Ammon's horn (tissue), 1 donor: ENCODE measurements at regions not wholly inside any gene's neighbourhood (a gene's known extent, or its start where the extent isn't known, plus 50 kb on each side); places are given as distances from the start of the nearest gene placed in this dataset.

ENCODE experiments used
- DNase-seq: peaks from one replicate; pipeline ENCODE4 v3.0.0-alpha.2; 2016; ENCODE audit warnings: low spot score

GRCh38 chr5:96283589-96283988, 149.5 kb downstream of the PCSK1 start:
- no peak for DNase-seq

GRCh38 chr5:96282020-96282419, 151.0 kb downstream of the PCSK1 start:
- DNase-seq: no peak

GRCh38 chr5:96280946-96281393, 152.1 kb downstream of the PCSK1 start:
- no peak for DNase-seq

- no peak for DNase-seq
Observed at GRCh38 chr5:96279801-96280542, 153.1 kb downstream of the PCSK1 start.

- DNase-seq: no peak
Observed at GRCh38 chr5:96278981-96279380, 154.1 kb downstream of the PCSK1 start.

- DNase-seq: no peak
Observed at GRCh38 chr5:96275051-96275450, 158.0 kb downstream of the PCSK1 start.

- no peak for DNase-seq
Observed at GRCh38 chr5:96265487-96265886, 167.6 kb downstream of the PCSK1 start.

- DNase-seq: no peak
Observed at GRCh38 chr5:96264047-96264446, 169.0 kb downstream of the PCSK1 start.

GRCh38 chr5:96262105-96262504, 170.9 kb downstream of the PCSK1 start:
- no peak for DNase-seq

- DNase-seq: no peak
Observed at GRCh38 chr5:96260009-96260408, 173.0 kb downstream of the PCSK1 start.

GRCh38 chr5:96259151-96259772, 173.8 kb downstream of the PCSK1 start:
- DNase-seq: peak; percentile 24

- DNase-seq: no peak
Observed at GRCh38 chr5:96258692-96259091, 174.4 kb downstream of the PCSK1 start.

GRCh38 chr5:96257904-96258303, 175.1 kb downstream of the PCSK1 start:
- no peak for DNase-seq

GRCh38 chr5:96256795-96257470, 176.1 kb downstream of the PCSK1 start:
- DNase-seq: peak; percentile 51

GRCh38 chr5:96254980-96255691, 177.9 kb downstream of the PCSK1 start:
- no peak for DNase-seq

- DNase-seq: no peak
Observed at GRCh38 chr5:96253140-96253539, 179.9 kb downstream of the PCSK1 start.

GRCh38 chr5:96252596-96252995, 180.5 kb downstream of the PCSK1 start:
- no peak for DNase-seq

- no peak for DNase-seq
Observed at GRCh38 chr5:96250782-96251181, 182.3 kb downstream of the PCSK1 start.

- no peak for DNase-seq
Observed at GRCh38 chr5:96248131-96248530, 184.9 kb downstream of the PCSK1 start.

- DNase-seq: no peak
Observed at GRCh38 chr5:96247708-96248107, 185.3 kb downstream of the PCSK1 start.

- DNase-seq: no peak
Observed at GRCh38 chr5:96247097-96247701, 185.8 kb downstream of the PCSK1 start.
